ENCODE measurements at regions not wholly inside any gene's neighbourhood (a gene's known extent, or its start where the extent isn't known, plus 50 kb on each side); places are given as distances from the start of the nearest gene placed in this dataset.

DNA sequence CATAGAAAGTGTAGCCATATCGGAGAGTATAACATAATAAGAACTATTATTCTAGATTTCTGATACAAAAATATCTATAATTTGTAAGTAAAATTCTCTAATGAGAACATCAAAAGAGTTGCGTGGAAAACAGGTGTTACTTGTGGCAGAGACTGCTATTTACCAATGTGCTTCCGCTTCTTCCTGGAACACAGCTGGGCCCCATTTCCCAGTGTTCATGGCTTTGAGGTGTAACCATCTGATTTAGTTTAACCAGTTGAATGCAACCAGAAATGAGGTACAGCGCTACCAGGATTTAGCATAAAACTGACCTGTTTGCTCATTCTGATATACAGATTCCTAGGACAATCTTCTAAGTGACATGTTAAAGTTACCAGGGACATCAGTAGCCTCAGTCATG, 1055.2 kb downstream of the IGSF11 start:
- no peak for DNase-seq (ENCODE audit: extremely low spot score, insufficient read length, low read depth)

DNA sequence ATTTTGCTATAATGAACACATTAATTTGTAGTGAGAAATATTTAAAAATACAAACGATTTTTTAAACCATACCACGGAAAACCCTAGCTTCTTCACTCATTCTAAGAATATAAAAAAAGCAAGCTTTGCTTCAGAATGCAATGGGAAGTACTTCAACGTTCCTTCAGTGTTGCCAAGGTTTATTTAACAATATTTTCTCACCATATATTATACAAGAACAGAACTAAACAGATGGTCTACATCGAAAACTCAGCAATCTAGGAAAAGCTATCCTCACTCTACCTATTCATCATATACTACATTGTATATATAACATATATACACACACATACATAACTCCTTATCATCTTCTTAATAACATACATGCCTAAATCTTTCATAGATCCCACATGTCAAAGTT, 1047.4 kb downstream of the IGSF11 start:
- DNase-seq (ENCODE audit: extremely low spot score, insufficient read length, low read depth) (no peak), FAIRE-seq (no peak)

More for the DNA sequence above, 1055.2 kb downstream of the IGSF11 start:
- FAIRE-seq: no peak

DNA sequence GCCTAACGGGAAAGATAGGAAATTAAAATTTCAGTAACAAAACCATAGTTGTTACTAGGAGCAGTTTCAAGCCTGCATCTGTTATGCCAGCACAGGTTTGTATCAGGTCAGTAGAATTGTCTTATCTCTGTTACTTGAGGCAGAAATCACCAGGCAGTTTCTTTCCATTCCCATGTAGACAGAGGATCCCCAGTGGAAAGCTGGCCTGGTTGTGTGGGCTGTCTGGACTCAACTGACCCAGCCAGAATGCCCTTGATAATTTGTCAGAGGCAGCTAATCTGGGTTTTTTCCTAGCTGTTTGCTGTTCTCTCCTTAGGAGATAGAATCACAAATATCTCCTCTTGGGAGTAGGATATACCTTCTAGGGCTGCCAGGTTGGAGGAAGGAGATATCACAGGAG, 1044.7 kb downstream of the IGSF11 start:
- DNase-seq (ENCODE audit: extremely low spot score, insufficient read length, low read depth) (no peak), FAIRE-seq (no peak)

DNA sequence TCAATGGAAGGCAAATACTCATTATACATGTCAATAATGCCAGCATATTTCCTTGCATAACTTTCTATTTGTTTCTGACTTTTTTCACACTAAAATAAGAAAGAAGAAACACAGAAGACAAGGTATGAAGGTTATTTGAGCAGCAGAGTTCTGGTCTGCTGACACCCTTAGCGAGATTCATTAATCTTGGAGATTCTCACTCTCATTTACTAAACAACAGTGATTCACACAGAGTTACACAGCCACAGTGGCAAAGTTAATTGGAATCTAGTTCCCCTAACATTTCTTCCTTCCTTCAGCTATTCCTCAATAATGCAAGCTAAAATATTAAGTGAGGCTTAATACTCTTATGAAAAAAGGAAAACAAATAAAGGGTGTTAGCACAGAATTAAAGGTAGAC, 1044.0 kb downstream of the IGSF11 start:
- DNase-seq (ENCODE audit: extremely low spot score, insufficient read length, low read depth) (no peak), FAIRE-seq (no peak)

DNA sequence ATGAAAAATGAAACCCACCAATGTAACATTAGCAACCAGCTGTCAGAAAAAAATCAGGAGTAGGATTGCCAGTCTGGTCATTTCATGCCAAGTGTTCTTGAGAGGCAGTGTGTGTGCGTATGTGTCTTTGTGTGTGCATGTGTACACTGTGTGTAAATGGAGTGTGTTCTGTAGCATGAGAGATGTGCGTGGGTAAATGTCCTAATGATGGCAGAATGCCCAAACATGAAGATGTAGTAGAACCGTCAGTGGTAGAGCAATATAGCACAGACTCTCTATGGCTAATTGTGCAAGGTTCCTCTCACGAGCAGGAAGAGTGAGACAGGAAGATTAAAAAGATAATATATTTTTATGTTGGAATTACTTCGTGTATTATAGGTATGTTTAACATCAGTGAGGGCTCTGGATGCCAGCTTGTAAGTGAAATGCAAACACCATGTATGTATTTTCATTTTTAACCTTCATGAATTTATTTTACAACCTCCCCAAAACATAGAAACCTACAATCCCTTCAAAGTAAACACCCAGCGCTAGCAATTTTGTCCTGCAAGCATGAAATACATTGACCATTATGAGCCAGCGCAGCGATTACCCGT, 1038.7 kb downstream of the IGSF11 start:
- DNase-seq (ENCODE audit: extremely low spot score, insufficient read length, low read depth) (no peak), FAIRE-seq (no peak)

DNA sequence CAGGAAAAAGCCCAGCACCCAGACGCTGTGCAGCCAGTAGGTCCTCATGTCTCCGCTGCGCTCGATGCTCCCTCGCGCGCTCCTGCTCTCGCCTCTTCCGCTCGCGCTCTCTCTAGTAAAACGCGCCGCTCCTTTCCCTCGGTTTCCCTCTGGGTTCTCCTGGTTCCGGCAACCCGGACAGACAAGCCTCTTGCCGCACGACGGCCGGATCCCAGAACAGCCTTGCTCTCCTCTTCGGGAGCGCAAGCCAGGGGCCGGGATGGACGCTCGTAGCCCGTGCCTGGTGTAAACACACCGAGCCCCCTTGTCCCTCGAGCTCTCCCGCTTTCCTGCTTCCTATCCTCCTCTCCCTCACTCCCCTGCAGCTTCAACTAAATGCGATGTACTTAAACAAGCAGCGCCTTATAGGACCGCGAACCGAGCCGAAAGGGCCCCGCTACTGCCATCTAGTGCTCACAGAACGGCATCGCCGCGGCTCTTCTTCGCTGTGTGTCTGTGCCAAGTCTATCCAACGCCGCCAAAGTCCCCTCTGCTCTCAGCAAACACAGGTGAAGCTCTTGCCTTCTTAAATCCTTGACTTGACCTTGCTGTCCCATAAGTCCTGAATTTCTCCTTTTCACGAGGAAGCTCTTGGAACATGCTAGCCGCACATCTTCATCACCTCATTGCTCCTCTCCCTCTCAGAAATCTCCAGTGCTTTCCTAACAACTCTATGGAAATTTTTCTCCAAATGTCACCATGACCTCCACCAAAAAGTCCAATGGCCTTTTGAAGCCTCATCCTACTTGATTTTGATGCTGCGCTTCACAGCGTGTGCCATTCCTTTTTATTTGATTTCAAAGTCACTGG, 1037.2 kb downstream of the IGSF11 start:
- DNase-seq (ENCODE audit: extremely low spot score, insufficient read length, low read depth) (peak; percentile 22), FAIRE-seq (peak; percentile 67)

DNA sequence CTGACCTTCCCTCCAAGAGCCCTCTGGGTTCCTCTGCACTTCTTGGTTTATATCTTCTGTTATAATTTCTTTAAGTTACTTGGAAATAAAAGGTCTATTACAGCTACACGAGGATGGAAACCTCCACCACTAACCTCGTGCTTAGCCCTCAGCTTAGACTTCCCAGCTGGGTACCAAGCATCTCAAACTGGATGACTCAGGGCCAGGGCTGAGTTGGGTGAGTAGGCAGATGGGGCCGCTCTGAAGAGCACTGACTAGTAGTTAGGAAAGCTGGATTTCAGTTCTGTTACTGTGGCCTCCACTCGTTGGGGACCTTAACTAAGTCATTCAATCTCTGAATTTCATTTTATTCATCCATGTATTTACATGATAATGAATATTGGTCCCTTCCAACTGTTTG, 1036.6 kb downstream of the IGSF11 start:
- FAIRE-seq (no peak), DNase-seq (ENCODE audit: extremely low spot score, insufficient read length, low read depth) (no peak)

DNA sequence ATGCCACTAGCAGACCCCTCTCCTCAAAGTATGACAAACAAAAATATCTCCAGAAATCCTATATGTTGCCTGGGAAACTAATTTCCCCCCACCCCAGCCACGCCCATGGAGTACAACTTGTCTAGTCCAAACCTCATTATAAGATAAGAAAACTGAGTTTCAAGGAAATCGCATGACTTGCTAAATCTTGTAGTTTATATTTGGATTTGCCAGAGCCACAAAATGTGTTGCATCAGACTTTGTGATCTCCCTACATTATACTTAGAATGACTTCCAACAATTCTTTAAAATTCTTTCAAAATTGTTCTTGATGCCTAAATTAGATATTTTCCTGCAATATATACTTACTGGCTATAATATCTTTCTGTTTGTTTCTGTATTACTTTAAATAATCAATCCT, 1034.4 kb downstream of the IGSF11 start:
- no peak for DNase-seq (ENCODE audit: extremely low spot score, insufficient read length, low read depth)
- FAIRE-seq: no peak

DNA sequence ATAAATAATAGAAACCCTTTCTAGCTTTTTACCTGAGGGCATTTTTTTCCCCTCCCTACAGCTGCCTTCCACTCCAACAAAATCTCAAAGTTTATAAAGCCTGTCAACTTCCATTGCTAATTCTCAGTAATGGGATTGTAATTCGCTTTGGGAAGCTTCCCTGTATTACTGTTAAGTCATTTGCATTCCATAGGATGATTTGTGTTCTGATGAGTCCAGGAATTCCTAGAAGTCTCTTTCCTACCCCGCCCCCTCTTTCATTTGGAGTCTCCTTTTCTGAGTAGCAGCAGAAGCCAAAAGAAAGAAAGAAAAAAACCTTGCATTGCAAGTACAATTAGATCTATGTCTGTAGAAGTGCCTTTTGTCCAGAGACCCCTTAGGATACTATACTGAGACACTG, 1033.3 kb downstream of the IGSF11 start:
- DNase-seq (ENCODE audit: extremely low spot score, insufficient read length, low read depth): no peak
- no peak for FAIRE-seq

DNA sequence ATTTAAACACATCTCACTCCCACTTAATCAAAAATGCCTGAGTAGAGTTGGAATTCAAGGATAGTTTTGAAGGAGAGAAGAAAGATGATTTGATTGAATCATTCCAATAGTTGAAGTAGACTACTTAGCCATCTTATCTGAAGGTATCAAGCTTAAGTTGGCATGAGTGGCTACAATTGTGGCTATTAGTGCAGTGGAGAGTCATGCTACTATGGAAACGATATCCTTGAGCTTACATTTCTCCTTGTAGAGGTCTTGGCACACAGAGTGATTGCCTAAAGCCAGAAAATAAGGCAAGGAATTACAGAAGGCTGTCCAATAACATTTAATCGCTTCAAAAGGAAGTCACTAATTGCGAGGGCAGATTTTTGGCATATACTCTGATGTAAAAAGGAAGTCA, 1022.7 kb downstream of the IGSF11 start:
- no peak for FAIRE-seq
- no peak for DNase-seq (ENCODE audit: extremely low spot score, insufficient read length, low read depth)

DNA sequence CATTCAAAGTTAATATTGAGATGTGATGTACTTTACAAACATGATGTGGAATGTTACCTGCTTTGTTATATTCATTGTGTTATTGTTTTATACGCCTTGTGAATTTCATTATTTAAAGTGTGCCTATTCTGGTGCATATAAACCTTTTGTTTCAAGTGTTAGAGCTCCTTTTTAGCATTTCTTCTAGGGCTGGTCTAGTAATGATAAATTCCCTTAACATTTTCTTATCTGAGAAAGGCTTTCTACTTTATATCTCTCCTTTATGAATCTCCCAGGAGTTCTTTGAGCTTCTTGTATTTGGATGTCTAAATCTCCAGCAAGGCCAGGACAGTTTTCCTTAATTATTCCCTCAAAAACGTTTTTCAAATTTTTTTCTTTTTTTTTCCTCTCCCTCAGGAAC, 1005.6 kb downstream of the IGSF11 start:
- FAIRE-seq (no peak), DNase-seq (ENCODE audit: extremely low spot score, insufficient read length, low read depth) (no peak)

DNA sequence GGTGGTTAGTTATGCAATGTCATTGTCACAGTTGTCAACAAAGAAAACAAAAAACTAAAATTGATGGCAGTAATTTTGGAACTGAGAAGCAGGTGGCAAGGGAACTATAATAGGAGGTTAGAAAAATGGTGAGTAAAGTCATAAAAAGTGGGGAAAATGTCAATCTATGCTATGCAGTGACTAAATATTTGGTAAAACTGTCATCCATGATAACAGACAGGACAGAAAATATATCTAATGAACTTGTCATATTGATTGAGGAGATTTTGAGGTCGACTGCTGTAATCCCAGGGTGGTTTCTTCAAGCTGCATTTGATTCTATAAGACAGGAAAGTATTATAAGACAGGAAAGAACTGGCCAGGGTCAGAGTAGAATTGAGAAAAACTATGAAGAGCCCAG, 998.4 kb downstream of the IGSF11 start:
- no peak for DNase-seq (ENCODE audit: extremely low spot score, insufficient read length, low read depth)
- FAIRE-seq: no peak

DNA sequence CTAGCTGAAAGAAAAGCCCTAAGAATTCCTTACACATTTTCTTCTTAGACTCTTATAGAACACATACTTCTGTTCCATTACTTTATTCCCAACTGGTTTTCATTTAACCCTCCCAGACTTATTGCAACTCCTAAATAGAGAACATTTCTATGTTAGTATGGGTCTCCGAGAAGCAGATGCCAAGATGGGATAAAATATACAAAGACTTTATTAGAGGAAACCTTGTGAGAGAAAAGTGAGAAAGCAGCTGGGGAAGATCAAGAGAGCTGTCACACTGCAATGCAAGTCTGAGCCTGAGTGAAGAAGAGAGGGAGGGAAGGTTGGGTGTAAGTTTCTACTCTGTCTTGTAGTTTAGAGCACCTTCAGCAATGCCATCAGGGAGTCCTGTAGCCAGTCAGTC, 979.3 kb downstream of the IGSF11 start:
- FAIRE-seq (no peak), DNase-seq (ENCODE audit: extremely low spot score, insufficient read length, low read depth) (no peak)

DNA sequence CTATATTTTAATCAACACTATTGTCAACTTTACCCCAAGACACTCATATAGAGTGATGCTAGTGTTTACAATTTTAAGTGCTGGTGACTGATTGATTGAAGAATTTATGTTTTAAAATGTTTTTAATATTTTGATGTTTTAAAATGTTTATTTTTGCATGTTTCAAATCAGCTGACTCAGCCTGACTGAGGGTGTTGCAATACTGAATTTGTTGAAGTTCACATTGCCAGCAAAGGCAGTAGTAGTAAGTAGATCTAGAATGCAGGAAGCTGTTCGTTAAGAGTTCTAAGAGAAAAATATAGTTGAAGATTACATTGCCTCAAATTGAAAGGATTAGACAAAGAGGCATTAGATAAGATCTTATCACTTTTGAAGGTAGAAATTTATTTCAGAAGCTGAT, 977.6 kb downstream of the IGSF11 start:
- DNase-seq (ENCODE audit: extremely low spot score, insufficient read length, low read depth) (no peak), FAIRE-seq (no peak)

DNA sequence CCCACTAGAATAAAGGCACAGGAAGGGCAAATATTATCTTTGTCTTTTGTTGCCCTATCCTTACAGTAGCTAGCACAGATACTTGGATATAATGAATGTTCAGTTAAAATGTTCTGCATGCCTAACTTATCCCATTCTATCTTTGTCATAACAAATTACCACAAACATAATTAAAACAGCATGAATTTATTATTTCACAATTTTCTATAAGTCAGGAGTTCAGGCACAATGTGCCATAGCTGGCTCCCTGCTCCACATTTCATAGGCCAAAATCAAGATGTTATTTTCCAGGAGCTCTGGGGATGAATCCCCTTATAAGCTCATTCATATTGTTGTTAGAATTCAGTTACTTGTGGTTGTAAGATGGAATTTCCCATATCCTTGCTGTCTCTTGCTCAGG, 975.5 kb downstream of the IGSF11 start:
- no peak for DNase-seq (ENCODE audit: extremely low spot score, insufficient read length, low read depth)
- no peak for FAIRE-seq

DNA sequence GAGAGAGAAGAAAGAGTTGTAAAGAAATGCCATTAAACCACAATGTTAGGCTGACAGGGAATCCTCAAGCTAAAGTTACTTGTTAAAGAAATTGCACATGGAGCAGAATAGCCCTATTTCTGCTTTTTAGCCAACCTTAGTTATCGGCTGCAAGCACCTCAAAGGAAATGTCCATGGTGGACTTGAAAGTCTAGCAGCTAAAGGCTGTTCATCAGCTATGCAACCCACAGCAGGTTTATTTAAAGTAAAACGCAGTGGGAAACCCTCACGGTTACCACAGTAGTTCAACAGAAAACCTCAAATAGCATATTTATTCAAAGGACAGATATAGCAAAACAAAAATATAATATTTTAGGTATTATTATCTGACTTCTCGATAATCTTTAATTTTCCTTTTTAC, 967.2 kb downstream of the IGSF11 start:
- DNase-seq (ENCODE audit: extremely low spot score, insufficient read length, low read depth) (no peak), FAIRE-seq (no peak)

DNA sequence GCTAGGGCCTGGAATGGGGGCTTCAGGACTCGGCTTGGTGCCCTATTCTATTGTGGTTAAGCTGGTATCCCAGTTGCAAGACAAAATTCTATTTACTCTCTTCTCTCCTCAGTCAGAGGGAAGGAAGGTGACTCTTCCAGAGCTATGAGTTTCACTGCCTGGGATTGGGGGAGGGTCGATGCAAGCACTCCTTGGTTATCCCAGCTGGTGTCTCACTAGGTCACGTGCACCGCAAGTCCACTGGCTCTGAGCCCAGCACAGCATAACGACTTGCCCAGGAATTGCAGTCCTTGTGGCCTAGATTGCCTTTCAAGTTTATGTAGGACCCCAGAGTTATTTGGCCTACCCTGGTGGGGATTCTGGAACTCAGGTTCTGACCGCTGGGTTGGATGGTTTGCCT, 958.8 kb downstream of the IGSF11 start:
- no peak for FAIRE-seq
- no peak for DNase-seq (ENCODE audit: extremely low spot score, insufficient read length, low read depth)

DNA sequence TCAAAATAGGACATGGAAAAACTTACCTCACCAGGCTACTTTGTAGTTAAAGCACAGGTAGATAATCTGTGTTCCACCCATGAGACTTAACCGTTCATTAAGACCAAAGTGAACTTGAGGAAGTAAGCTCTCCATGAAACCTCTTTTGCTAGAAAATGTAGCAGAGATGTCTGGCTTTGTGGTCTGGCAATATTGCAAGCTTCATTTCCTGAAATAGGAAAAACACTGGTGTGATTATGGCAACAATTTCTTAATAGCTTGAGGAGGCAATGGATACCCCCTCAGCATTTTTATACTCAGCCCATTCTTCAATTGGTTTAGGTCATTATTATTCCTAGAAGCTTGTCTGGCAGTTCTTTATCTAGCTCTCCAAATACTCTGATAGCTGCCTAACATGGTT, 957.3 kb downstream of the IGSF11 start:
- no peak for DNase-seq (ENCODE audit: extremely low spot score, insufficient read length, low read depth)
- FAIRE-seq: no peak

DNA sequence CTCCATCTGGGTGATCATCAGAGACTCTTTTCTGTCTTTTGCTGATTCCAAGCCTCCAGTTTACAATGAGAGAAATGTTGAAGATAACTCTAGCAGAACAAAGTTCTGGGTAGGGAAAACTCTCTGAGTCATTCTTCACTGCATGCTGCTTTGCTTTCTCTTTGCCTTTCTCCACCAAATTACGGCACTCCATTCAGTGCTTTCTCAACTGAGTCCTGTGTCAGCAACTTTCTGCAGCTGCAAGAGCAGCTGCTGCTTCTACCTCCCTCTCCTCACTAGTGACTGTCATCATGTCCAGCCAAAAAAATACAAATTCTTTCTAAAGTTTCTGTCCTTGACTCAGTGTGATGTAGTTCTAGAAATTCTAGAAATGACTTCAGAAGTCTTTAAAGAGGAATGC, 953.8 kb downstream of the IGSF11 start:
- FAIRE-seq (no peak), DNase-seq (ENCODE audit: extremely low spot score, insufficient read length, low read depth) (no peak)

DNA sequence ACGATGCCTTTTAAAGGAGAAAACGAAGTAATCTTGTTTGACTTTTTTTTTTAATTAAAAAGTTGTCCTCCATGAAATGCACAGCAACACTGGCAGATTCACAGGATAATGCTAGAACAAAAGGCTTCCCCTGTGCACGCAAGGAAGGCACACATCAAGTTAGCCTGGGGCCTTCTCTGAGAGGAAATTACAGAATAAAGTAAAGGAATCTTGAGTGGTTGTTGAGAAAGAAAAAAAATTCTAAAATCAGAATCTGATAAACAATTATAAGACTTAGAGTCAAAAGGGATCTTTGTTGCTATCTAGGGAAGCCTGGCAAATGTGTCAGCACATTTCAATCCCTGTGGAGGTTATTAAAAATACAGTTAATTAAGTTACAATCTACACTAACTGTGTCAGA, 946.0 kb downstream of the IGSF11 start:
- DNase-seq (ENCODE audit: extremely low spot score, insufficient read length, low read depth): no peak

DNA sequence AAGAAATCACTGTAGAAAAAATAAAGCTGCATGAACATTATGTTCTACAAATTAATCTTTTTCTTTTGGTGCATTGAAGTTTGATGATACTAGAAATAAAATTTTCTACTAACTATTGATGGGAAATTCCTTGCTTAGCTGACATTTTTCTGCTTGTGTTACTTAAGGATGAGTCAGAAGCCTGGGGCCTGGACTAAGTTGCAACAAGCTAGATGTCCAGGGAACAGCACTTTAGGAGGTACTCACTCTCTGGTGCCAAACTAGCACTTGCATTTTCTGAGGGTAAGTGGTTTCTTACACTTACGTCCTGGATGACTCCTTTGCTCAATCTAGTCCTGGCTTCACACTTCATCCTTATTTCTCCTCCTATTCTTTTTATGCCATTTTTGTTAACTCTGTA, 945.1 kb downstream of the IGSF11 start:
- DNase-seq (ENCODE audit: extremely low spot score, insufficient read length, low read depth) (no peak), FAIRE-seq (no peak)

More for the DNA sequence above, 946.0 kb downstream of the IGSF11 start:
- FAIRE-seq: no peak

DNA sequence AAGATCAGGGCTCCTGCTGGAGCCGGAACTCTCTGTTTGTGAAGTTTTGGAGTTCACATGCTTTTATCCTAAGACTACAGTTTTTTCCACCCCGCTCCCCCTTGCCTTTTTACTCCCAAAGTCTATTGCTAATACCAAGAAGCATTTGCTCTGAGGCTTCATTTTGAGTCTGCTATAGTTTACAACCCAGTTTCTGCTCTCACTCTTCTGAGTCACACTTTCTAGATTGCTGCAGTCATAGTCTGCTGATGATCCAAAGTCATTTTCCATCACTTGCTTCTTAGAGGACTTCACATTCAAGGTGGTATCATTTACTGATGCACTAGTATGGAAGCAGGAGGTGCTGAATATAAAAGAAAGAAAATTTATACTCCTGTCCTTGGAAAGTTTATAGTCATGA, 937.4 kb downstream of the IGSF11 start:
- FAIRE-seq (no peak), DNase-seq (ENCODE audit: extremely low spot score, insufficient read length, low read depth) (no peak)
